ENCODE measurements at regions not wholly inside any gene's neighbourhood (a gene's known extent, or its start where the extent isn't known, plus 50 kb on each side); places are given as distances from the start of the nearest gene placed in this dataset.

DNA sequence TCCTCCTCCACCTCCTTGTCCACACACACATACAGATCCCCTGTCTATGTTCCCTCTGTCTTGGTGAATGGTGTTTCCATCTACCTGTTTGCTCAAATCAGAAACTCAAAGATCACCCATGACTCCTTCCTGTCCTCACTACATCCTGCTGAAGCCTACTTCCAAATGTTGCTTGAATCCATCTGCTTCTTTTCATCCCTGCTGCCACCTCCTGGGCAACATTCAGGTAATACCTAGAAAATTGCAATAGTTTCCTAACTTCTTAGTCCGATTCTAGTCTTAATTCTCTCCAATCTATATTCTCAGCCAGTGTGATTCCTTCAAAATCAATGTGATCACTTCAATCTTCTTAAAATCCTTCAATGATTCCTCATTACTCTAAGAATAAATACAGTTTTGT, 155.5 kb upstream of the STARD13 start:
- Histone ChIP-seq H3K23me2 (ENCODE audit: insufficient read length, low read depth, low read length, poor library complexity, severe bottlenecking) (no peaks in the 10 kb centered on the region), H2BK15ac (ENCODE audit: low read depth, low read length) (no peak overlapping the region), H4K5ac (ENCODE audit: insufficient read length, low read depth, low read length) (no peak overlapping the region), H3T11ph (ENCODE audit: low read length) (no peak overlapping the region), H3K4me1 (ENCODE audit: insufficient read depth, low read length) (0 out of 2 replicates have a peak, but pooled peaks cover 2% of the 10 kb centered on the region), H4K8ac (replicated peaks; ENCODE audit: insufficient read length, low read depth, low read length) (no peak overlapping the region), H2AFZ (ENCODE audit: low read length) (no peak overlapping the region), H3K14ac (ENCODE audit: insufficient read depth, low read length) (no peak overlapping the region), H3K4ac (ENCODE audit: low read depth, low read length) (no peak overlapping the region), H4K20me1 (ENCODE audit: control insufficient read depth, insufficient read depth, insufficient read length) (no peaks in the 10 kb centered on the region), H3K56ac (ENCODE audit: insufficient read length, low read depth, low read length) (no peak overlapping the region), H3K4me2 (ENCODE audit: insufficient read depth, insufficient read length, low read length) (no peak overlapping the region), H3K27ac (ENCODE audit: insufficient read length, low read depth, low read length) (no peak overlapping the region), H3K79me1 (ENCODE audit: insufficient read depth, low read depth, low read length, poor library complexity, severe bottlenecking) (no peaks in the 10 kb centered on the region), H3K9ac (ENCODE audit: extremely low read depth, insufficient read length, low read length) (no peak overlapping the region), H2BK5ac (ENCODE audit: insufficient read length, low read length) (no peak overlapping the region), H3K23ac (ENCODE audit: insufficient read length, low read depth, low read length) (no peak overlapping the region), H3K27me3 (ENCODE audit: insufficient read depth, low read length) (no peaks in the 10 kb centered on the region), H2BK20ac (ENCODE audit: low read depth, low read length, poor library complexity, severe bottlenecking) (no peak overlapping the region), H4K91ac (ENCODE audit: insufficient read length, low read depth, low read length) (no peak overlapping the region), H2AK5ac (ENCODE audit: insufficient read length, low read length) (no peak overlapping the region), H2BK120ac (ENCODE audit: low read depth, low read length, poor library complexity, severe bottlenecking) (no peak overlapping the region), H3K18ac (ENCODE audit: insufficient read length, low read depth, low read length) (no peak overlapping the region), H3K9me3 (ENCODE audit: control insufficient read depth, low read depth, low read length) (no peaks in the 10 kb centered on the region), H3K79me2 (ENCODE audit: insufficient read depth, low read length) (no peaks in the 10 kb centered on the region), H2BK12ac (ENCODE audit: insufficient read length, low read depth, low read length) (no peak overlapping the region)
- Mint-ChIP-seq H3K4me1 (peaks cover 18 to 27% of the 10 kb centered on the region in 2 experiments), H3K27me3 (ENCODE audit: low read depth) (no peaks in the 10 kb centered on the region; the same call in 1 of the 2 replicates), H3K4me3 (no peak overlapping the region), H3K36me3 (ENCODE audit: insufficient read depth in 1 of 3, low read depth in 3 of 3) (peaks cover 0 to 4% (median 3%) of the 10 kb centered on the region in 3 experiments; a peak in 1 of 7 replicates), H3K9me3 (peaks cover 0 to 2% of the 10 kb centered on the region in 2 experiments; a peak in 3 of 5 replicates), H3K27ac (peak overlapping the region in 2 of 3 experiments; percentile 29 to 74; a peak in 2 of 7 replicates)
- TF ChIP-seq, protein P1, sequence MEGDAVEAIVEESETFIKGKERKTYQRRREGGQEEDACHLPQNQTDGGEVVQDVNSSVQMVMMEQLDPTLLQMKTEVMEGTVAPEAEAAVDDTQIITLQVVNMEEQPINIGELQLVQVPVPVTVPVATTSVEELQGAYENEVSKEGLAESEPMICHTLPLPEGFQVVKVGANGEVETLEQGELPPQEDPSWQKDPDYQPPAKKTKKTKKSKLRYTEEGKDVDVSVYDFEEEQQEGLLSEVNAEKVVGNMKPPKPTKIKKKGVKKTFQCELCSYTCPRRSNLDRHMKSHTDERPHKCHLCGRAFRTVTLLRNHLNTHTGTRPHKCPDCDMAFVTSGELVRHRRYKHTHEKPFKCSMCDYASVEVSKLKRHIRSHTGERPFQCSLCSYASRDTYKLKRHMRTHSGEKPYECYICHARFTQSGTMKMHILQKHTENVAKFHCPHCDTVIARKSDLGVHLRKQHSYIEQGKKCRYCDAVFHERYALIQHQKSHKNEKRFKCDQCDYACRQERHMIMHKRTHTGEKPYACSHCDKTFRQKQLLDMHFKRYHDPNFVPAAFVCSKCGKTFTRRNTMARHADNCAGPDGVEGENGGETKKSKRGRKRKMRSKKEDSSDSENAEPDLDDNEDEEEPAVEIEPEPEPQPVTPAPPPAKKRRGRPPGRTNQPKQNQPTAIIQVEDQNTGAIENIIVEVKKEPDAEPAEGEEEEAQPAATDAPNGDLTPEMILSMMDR (conservative IDR thresholded peaks at IDR 0.05) = peak; percentile 65
- WGBS (ENCODE audit: extremely low coverage, insufficient read length, low lambda C conversion rate) = no CpG with 5 or more reads among the region's 1 CpG
- peak; percentile 46 for DNase-seq
